SK-N-SH (cell line): ENCODE measurements at regions not wholly inside any gene's neighbourhood (a gene's known extent, or its start where the extent isn't known, plus 50 kb on each side); places are given as distances from the start of the nearest gene placed in this dataset.

ENCODE experiments used
- CTCF ChIP-seq: fragments of 200-600 bp; sonication (generic); IDR thresholded peaks from 2 replicates; pipeline ENCODE4 v1.6.1; 2017; ENCODE audit warnings: antibody characterized with exemption, mild to moderate bottlenecking, moderate library complexity
- EZH2phosphoT487 ChIP-seq: fragments of 200-600 bp; sonication (generic); IDR thresholded peaks from 2 replicates; pipeline ENCODE4 v1.6.1; 2017; ENCODE audit warnings: low read depth, mixed run types, mild to moderate bottlenecking, antibody characterized with exemption, moderate library complexity, borderline replicate concordance
- FOSL2 ChIP-seq: IDR thresholded peaks from 2 replicates; pipeline ENCODE4 v1.4.0; 2012; ENCODE audit warnings: low read depth, mild to moderate bottlenecking, moderate library complexity, borderline replicate concordance
- GATA2 ChIP-seq: sonication (generic); formaldehyde crosslinking; IDR thresholded peaks from 2 replicates; pipeline ENCODE4 v1.5.0; 2020; ENCODE audit warnings: mild to moderate bottlenecking, missing genetic modification reagents
- USF1 ChIP-seq: IDR thresholded peaks from 2 replicates; pipeline ENCODE4 v1.4.0; 2012; ENCODE audit warnings: low read depth, borderline replicate concordance

GRCh38 chr16:65947951-65948350 is 418.5 kb upstream of the CDH5 start:
- TF ChIP-seq USF1 (no peak), FOSL2 (no peak), GATA2 (CRISPR knock-in tag) (no peak), EZH2phosphoT487 (no peak), CTCF (no peak)
